ENCODE measurements at regions not wholly inside any gene's neighbourhood (a gene's known extent, or its start where the extent isn't known, plus 50 kb on each side); places are given as distances from the start of the nearest gene placed in this dataset.

DNA sequence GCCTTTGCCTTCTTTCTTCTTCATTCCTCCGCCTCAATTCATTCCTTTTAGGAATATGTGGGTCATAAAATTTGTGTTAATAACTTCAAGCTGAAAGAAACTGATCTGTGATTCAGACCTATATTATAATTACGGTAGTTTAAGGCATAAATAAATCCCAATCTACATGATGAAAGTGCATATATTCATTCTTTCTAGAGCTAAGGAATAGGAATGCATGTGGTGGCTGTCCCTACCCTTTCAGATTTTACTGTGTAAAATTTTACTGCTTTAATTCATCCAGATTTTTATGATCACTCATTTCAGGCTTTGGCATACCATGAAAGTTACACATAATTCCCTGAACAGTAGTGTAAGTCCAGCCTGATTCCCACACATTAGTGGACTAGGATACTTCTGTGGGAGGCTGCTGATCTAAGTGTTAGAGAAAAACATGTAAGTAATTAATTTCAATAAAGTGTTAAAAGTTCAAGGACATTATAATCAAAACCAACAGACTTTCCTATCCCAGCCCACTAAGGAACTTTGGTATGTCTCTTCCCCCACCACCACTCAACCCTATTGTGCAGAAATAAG lies 83.1 kb downstream of the HINT1 start:
- Histone ChIP-seq H3K9ac (ENCODE audit: low read depth in 2 of 2, low read length in 2 of 2) (no peak overlapping the region), H3K27me3 (no peaks in the 10 kb centered on the region), H3K4me1 (no peaks in the 10 kb centered on the region), H3K27ac (no peak overlapping the region), H3K36me3 (no peaks in the 10 kb centered on the region), H3K4me3 (no peak overlapping the region), H3K9me3 (no peaks in the 10 kb centered on the region)
- DNase-seq: no peak
- intact Hi-C loops (cut with DNase I): no loop called here
- TF ChIP-seq, protein P1, sequence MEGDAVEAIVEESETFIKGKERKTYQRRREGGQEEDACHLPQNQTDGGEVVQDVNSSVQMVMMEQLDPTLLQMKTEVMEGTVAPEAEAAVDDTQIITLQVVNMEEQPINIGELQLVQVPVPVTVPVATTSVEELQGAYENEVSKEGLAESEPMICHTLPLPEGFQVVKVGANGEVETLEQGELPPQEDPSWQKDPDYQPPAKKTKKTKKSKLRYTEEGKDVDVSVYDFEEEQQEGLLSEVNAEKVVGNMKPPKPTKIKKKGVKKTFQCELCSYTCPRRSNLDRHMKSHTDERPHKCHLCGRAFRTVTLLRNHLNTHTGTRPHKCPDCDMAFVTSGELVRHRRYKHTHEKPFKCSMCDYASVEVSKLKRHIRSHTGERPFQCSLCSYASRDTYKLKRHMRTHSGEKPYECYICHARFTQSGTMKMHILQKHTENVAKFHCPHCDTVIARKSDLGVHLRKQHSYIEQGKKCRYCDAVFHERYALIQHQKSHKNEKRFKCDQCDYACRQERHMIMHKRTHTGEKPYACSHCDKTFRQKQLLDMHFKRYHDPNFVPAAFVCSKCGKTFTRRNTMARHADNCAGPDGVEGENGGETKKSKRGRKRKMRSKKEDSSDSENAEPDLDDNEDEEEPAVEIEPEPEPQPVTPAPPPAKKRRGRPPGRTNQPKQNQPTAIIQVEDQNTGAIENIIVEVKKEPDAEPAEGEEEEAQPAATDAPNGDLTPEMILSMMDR (IDR thresholded peaks at IDR 0.05): no peak

DNA sequence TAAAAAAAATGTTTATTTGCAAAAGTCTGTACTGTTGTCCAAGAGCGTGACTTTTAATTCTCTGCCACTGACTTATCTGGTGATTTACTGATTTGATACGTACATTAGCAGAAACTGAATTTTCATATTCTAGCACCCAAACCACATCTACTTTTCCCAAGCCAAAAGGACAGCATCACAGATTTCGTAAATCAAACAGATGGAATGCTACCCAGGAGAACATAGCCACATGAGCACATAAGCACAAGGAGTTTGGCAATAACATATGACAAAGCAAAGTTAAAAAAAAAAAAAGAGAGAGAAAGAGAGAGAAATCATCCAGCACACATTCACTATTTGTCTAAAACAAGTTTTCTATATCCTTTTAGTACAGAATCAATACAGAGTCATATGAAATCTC lies 83.7 kb downstream of the HINT1 start:
- H3K27ac ChIP-seq: no peak overlapping the region
- H3K9ac ChIP-seq (ENCODE audit: low read depth in 2 of 2, low read length in 2 of 2): no peak overlapping the region
- no peaks in the 10 kb centered on the region for H3K4me1 ChIP-seq
- H3K36me3 ChIP-seq: no peaks in the 10 kb centered on the region
- H3K27me3 ChIP-seq: no peaks in the 10 kb centered on the region
- H3K9me3 ChIP-seq: no peaks in the 10 kb centered on the region
- DNase-seq: no peak
- TF ChIP-seq, protein P1 (IDR thresholded peaks at IDR 0.05): no peak
- H3K4me3 ChIP-seq: no peak overlapping the region
- intact Hi-C loops (cut with DNase I): no loop called here

DNA sequence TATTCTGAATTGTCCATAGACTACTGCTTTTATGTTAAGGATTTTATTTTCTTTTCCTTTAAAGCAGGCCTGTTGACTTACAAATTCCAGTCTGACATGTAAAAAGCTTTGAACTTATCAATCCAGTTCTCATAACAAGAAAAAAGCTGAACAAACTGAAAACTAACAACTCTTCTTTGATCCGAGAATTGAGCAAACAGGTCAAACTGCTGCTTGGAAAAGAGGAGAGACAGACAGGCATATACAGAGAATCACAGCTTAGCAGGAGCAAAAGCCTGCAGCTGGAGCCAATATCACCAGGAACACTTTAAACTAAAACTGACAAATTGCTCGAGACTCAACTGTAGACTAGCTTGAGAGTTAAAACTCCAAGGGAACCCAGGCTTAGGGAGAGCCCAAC lies 85.8 kb downstream of the HINT1 start:
- TF ChIP-seq, protein P1 (IDR thresholded peaks at IDR 0.05): no peak
- Histone ChIP-seq H3K4me3 (no peak overlapping the region), H3K4me1 (no peaks in the 10 kb centered on the region), H3K27ac (no peak overlapping the region), H3K27me3 (no peaks in the 10 kb centered on the region), H3K9me3 (no peaks in the 10 kb centered on the region), H3K9ac (ENCODE audit: low read depth in 2 of 2, low read length in 2 of 2) (no peak overlapping the region), H3K36me3 (no peaks in the 10 kb centered on the region)
- no peak for DNase-seq
- intact Hi-C loops (cut with DNase I): no loop called here

DNA sequence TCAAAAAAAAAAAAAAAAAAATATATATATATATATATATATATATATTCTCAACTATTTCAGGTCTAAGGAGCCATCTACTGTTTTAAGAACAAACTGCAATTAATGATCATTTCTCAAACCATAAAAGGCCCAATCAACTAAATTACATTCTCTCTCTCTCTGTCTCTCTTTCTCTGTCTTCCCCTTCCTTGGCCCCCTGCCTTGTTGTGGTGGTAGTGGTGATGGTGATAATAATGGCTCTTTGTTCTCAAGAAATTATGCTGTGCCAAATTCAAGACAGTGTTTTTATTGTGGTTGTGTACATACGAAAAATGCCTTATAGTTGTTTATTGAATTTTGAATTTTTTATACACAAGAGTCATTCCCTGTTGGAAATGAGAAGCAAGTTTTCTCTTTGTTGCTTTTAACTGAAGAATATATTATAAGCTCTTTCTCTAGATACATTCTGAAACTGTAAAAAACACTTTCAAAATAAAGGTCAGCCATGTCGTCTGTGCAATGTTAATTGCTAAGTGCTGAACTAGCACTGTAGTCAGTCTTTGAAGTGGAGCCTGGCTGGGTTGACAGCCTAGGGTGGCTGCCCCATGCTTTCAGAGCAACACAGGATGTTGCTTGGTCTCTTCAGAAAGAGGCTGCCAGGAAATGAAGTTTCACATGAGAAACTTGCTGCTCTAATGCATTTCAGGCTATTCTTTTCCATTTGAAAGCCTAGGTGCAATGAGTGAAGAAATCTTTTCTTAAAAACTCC lies 96.0 kb downstream of the HINT1 start:
- Histone ChIP-seq H3K4me1 (no peaks in the 10 kb centered on the region), H3K27me3 (no peaks in the 10 kb centered on the region), H3K4me3 (no peak overlapping the region), H3K9me3 (no peaks in the 10 kb centered on the region), H3K9ac (ENCODE audit: low read depth in 2 of 2, low read length in 2 of 2) (no peak overlapping the region), H3K27ac (no peak overlapping the region), H3K36me3 (no peaks in the 10 kb centered on the region)
- TF ChIP-seq, protein P1 (IDR thresholded peaks at IDR 0.05): no peak
- intact Hi-C loops (cut with DNase I): no loop called here
- DNase-seq: no peak

DNA sequence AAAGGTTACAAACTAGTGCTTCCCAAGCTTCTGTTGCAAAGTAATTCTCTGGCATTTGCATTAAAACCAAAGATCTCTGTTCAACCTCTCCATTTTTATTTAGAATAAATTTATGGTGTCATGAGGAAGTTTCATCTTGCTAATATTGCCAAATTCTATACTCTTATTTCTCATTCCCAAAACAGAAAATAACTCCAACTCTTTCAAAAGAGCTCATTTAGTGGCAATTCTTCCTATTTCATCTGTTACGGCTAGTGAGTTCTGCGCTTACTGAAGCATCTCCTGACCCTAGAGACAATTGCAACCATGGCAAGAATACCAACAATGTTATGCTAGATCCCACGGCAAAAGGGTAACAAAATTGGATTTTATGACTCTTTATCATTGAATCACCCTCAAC lies 97.0 kb downstream of the HINT1 start:
- no peaks in the 10 kb centered on the region for H3K36me3 ChIP-seq
- no peaks in the 10 kb centered on the region for H3K9me3 ChIP-seq
- no peak overlapping the region for H3K27ac ChIP-seq
- TF ChIP-seq, protein P1 (IDR thresholded peaks at IDR 0.05): no peak
- no peak overlapping the region for H3K4me3 ChIP-seq
- H3K4me1 ChIP-seq: no peaks in the 10 kb centered on the region
- no peaks in the 10 kb centered on the region for H3K27me3 ChIP-seq
- intact Hi-C loops (cut with DNase I): no loop called here
- DNase-seq: no peak
- no peak overlapping the region for H3K9ac ChIP-seq (ENCODE audit: low read depth in 2 of 2, low read length in 2 of 2)

Measured in colonic mucosa (tissue), 4 donors.